Hematopoietic multipotent progenitor cell treated with erythropoietin and hydrocortisone succinate and interleukin-3 and kit ligand, for 17 days (in vitro differentiated cells): ENCODE measurements at regions not wholly inside any gene's neighbourhood (a gene's known extent, or its start where the extent isn't known, plus 50 kb on each side); places are given as distances from the start of the nearest gene placed in this dataset.
"Not testable (repeated sequence)": the region's sequence is repeated elsewhere in the genome, so short reads cannot be mapped to it uniquely, and the experiment has no call there.

Experiments used
- DNase-seq: peaks from one replicate; pipeline ENCODE4 v3.0.0-alpha.2; 2015; ENCODE audit warnings: low spot score

DNA sequence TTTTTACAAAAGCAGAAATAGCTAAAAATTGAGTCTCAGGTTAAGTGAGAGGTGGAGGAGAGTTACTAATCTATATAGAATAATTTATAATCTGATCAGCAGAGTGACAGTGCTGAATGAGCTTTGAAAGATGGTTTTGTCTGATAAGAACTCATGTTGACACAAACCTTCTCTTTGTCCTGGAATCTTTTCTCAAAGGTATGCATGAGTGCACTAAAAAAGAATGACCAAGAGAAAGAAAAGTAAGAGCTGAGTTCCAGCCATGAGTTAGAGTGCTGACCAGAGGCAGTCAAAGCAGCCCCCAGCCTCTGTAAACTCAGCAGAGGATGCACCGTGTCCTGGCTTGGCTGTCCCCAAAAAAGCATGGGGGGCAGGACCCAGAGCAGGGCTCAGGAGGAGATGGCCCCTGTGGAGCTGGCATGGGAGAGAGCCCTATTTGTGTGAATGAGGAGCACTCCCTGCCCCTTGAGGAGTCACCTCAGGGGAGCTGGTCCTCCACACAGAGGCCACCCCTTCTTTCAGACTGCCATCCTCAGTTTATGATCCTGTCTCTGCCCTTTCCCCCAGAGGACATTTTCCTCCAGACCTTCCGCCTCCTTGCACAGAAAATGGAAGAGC lies 129.8 kb downstream of the SEC23A start:
- DNase-seq, result no peak

- no peak for DNase-seq
Observed at GRCh38 chr14:38972511-38972910, 130.5 kb downstream of the SEC23A start.

DNA sequence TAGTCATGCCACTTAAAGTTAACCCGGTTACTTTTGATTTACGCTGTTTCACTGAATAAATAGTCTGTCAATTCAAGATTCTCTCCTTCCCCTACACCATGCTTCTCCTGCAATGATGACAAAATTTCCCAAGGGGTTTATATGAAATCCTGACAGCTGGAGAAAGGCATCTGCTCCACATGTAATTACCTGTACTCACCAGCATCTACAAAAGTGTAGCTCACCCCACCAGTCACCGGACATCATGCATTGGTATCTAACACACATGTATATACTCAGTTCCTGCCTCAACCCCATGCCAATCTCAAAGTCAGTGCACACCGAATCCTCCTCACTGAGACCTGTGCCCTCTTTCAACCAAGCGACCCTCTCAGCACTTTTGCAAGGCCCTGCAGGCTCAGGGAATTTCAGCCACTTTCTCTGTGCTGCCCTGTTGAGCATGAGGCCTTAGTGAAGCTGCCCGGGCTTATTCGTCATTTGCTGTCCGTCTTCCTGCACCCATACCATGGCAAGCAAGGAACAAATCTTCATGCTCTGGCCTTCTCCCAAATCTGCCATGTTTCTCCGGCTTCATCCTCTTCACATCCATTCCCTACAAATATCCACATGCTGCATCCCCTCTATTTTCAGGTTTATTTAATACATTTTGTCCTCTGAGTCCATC lies 131.6 kb downstream of the SEC23A start:
- no peak for DNase-seq

- DNase-seq, result no peak
Observed at GRCh38 chr14:38964630-38965029, 138.4 kb downstream of the SEC23A start.

- DNase-seq, result no peak
Observed at GRCh38 chr14:38960946-38961531, 142.0 kb downstream of the SEC23A start.

DNA sequence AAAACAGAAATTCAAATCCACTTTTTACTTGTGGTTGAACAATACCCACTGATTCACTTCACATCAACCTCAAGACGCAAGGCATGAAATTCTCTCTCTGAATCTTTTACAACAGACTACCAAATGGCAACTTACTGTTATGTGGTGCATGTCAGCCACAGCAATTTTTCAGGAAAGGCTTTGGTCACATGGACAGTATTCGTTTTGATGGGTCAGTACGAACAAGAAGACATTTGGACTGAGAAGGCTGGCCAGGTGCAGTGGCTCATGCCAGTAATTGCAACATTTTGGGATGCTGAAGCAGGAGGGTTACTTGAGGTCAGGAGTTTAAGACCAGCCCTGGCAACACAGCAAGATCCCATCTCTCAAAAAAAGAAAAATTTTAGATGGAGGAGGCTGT lies 144.0 kb downstream of the SEC23A start:
- no peak for DNase-seq

- DNase-seq, result no peak
Observed at GRCh38 chr14:38958589-38958988, 144.4 kb downstream of the SEC23A start.

DNA sequence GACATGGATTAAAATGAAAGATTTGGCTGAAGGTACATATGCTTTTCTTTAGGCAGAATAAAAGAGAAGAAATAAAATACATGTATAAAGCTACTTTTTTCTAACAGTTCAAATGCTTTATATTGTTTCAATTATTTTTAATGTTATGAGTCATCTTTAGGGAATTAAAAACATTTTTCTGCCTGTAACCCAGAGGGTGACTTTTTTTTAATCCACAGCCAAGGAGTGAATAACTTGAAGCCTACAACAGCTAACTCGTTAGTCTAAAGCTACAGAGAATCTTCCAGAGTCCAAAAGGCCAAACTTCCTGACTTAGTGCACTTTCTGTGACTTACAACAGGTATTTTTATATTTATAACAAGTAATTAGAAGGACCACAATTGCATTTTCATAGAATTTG lies 151.6 kb downstream of the SEC23A start:
- DNase-seq, result no peak

DNA sequence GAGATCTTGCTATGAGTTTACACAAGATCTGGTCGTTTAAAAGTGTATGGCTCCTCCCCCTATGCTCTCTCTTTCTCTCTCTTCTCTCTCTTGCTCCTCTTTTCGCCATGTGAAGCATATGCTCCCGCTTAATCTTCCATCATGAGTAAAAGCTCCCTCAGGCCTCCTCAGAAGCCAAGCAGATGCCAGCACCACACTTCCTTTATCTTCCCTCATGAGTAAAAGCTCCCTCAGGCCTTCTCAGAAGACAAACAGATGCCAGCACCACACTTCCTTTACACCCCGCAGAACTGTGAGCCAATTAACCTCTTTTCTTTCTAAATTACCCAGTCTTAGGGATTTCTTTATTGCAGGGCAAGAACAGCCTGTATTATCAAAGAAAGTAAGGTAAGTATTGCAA lies 152.4 kb downstream of the SEC23A start:
- no peak for DNase-seq

GRCh38 chr14:38948576-38948975 lies 154.5 kb downstream of the SEC23A start:
- no peak for DNase-seq

DNA sequence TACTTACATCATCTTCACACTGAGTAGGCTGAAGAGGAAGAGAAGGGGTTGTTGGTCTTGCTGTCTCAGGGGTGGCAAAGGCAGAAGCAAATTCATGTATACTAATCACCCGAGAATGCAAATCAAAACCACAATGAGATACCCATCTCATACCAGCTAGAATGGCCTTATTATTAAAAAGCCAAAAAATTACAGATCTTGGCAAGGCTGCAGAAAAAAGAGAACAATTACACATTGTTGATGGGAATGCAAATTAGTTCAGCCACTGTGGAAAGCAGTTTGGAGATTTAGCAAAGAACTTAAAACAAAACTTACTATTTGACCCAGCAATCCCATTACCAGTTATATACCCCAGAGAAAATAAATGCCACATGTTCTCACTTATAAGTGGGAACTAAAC lies 154.9 kb downstream of the SEC23A start:
- DNase-seq, result no peak

GRCh38 chr14:38947343-38947742 lies 155.7 kb downstream of the SEC23A start:
- no peak for DNase-seq

- DNase-seq, result no peak
Observed at GRCh38 chr14:38944691-38945090, 158.3 kb downstream of the SEC23A start.

GRCh38 chr14:38941488-38941887 lies 161.5 kb downstream of the SEC23A start:
- no peak for DNase-seq

GRCh38 chr14:38932653-38933000 lies 170.4 kb downstream of the SEC23A start:
- not testable (repeated sequence) for DNase-seq

DNA sequence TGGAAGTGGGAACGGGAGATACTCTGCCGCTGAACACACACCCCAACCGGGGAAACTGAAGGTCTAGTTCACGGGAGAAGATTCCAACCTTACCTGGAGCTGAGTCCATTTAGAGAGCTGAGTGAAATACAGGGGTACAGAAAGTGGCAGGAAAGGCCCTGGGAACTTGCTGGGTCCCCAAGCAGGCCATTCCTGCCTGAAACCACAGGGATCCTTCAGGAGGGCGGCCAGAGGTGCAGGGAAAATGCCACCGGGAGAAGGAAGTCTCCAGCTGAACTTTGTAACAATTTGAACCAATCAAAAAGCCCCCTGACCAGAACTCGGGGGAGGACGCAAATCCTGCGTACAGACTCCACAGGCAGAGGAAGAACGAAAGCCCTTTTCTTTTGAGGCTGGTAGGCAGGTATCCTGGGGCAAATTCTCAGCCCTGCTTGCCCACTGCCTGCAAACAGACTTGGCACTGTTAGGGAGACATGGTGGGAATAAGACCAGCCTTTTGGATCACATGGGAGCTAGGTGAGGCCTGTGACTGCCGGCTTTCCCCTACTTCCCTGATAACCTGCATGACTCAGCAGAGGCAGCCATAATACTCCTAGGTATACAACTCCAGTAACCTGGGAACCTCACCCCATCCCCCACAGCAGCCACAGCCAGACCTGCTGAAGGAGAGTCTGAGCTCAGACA lies 170.9 kb downstream of the SEC23A start:
- no peak for DNase-seq

DNA sequence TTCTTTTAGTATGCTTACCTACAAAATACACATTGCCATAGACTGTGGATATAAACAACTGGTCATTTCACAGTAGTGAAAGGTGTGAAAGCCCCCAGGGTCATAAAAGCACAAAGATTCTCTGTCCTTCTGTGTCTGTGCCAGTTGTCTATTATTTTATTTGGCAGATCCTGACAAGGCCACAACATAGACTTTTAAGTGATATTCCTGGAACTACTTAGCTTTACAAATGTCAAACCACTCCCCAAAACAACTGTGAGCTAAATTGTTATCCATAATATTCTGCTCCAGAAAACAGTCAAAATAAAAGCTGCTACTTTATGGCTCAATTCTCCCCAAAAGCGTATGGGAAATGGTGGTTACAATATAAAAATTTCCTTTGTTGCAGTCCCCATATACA lies 172.1 kb downstream of the SEC23A start:
- no peak for DNase-seq

DNA sequence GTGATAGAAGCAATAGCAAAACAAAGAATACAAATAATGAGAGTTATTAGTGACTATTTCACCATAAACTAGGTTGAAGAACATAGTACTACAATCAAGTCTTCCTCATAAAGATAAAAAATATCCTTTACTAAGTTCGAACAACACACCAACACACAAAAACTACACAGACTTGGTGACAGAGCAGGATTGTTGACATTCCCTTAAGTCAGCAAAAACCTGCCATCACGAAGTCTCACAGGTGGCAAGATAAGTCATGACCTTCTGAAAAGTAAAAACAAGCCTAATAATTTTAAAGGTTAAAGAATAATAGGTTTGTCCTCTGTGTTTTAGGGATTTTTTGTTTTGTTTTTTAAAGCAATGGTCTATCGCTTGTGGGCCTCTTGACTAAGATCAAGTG lies 173.0 kb downstream of the SEC23A start:
- DNase-seq, result no peak

GRCh38 chr14:38929416-38929815 lies 173.6 kb downstream of the SEC23A start:
- no peak for DNase-seq

GRCh38 chr14:38921893-38922292 lies 181.1 kb downstream of the SEC23A start:
- DNase-seq, result not testable (repeated sequence)

DNA sequence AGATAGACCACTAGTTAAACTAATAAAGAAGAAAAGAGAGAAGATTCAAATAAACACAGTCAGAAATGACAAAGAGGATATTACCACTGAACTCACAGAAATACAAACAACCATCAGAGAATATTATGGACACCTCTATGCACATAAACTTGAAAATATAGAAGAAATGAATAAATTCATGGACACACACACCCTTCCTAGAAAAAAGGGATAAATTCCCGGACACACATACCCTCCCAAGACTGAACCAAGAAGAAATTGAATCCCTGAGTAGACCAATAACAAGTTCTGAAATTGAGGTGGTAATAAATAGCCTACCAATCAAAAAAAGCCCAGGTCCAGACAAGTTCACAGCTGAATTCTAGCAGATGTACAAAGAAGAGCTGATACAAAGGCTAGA lies 187.9 kb downstream of the SEC23A start:
- DNase-seq, result no peak

- DNase-seq, result no peak
Observed at GRCh38 chr14:38910092-38910491, 192.9 kb downstream of the SEC23A start.

DNA sequence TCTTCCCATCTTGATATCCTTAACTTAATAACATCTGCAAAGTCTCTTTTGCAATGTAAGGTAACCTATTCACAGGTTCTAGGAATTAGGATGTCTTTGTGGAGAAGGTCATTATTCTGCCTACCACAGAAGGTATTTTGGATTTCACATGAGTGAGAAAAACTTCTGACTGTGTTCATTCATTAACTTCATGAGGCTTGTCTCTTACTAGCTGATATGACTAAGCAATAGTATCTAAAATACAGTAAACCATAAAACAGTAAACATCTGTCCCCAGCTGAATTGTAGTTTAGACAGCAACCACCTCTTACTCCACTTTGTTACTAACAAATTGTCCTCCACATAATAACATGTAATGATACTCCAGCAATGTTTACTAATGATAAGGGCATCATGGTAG lies 198.1 kb downstream of the SEC23A start:
- no peak for DNase-seq
